Activated naive CD4-positive, alpha-beta T cell treated with anti-CD3 and anti-CD28 coated beads, Interleukin-2, amount 10 ng/mL, durations not matched to agents 7 days and 5 days (primary cell): ENCODE measurements at regions not wholly inside any gene's neighbourhood (a gene's known extent, or its start where the extent isn't known, plus 50 kb on each side); places are given as distances from the start of the nearest gene placed in this dataset.
"Not testable (repeated sequence)": the region's sequence is repeated elsewhere in the genome, so short reads cannot be mapped to it uniquely, and the experiment has no call there.

ENCODE experiments used
- CTCF ChIA-PET: fragments of 350-600 bp; sonication (Branson Sonifier 250); formaldehyde crosslinking; loops from one replicate; lab custom pipeline; 2021; ENCODE audit warnings: antibody characterized with exemption; lab: Charles Lee
- DNase-seq: peaks from one replicate; pipeline ENCODE4 v3.0.0-alpha.2; 2020
- H3K27ac Mint-ChIP-seq: one replicate; pipeline ENCODE4 v1.8.0; 2021; ENCODE audit warnings: mild to moderate bottlenecking, moderate library complexity, mixed read lengths
- H3K27me3 Mint-ChIP-seq: one replicate; pipeline ENCODE4 v1.8.0; 2021; ENCODE audit warnings: mild to moderate bottlenecking, mixed read lengths
- H3K36me3 Mint-ChIP-seq: one replicate; pipeline ENCODE4 v1.8.0; 2021; ENCODE audit warnings: mixed read lengths
- H3K4me1 Mint-ChIP-seq: one replicate; pipeline ENCODE4 v1.8.0; 2021; ENCODE audit warnings: mixed read lengths
- H3K4me3 Mint-ChIP-seq: one replicate; pipeline ENCODE4 v1.8.0; 2021; ENCODE audit warnings: mild to moderate bottlenecking, moderate library complexity, mixed read lengths
- H3K9me3 Mint-ChIP-seq: one replicate; pipeline ENCODE4 v1.8.0; 2021; ENCODE audit warnings: mixed read lengths

GRCh38 chr14:45939572-45939971 lies 686.6 kb upstream of the MIS18BP1 start:
- DNase-seq: no peak
- Mint-ChIP-seq H3K36me3 (no peaks in the 10 kb centered on the region), H3K4me1 (no peaks in the 10 kb centered on the region), H3K27me3 (no peaks in the 10 kb centered on the region), H3K9me3 (peaks cover 3% of the 10 kb centered on the region), H3K4me3 (no peak overlapping the region), H3K27ac (no peak overlapping the region)
- CTCF ChIA-PET: no interaction called here

- DNase-seq, H3K27me3 Mint-ChIP-seq, H3K36me3 Mint-ChIP-seq, H3K4me3 Mint-ChIP-seq, H3K27ac Mint-ChIP-seq, H3K4me1 Mint-ChIP-seq, CTCF ChIA-PET: not testable (repeated sequence)
- peaks cover 12% of the 10 kb centered on the region for H3K9me3 Mint-ChIP-seq
Observed at GRCh38 chr14:45919995-45920394, 667.0 kb upstream of the MIS18BP1 start.

GRCh38 chr14:45916340-45916953 lies 663.4 kb upstream of the MIS18BP1 start:
- H3K4me3 Mint-ChIP-seq: no peak overlapping the region
- no peaks in the 10 kb centered on the region for H3K27me3 Mint-ChIP-seq
- CTCF ChIA-PET: no interaction called here
- H3K9me3 Mint-ChIP-seq: peaks cover 19% of the 10 kb centered on the region
- no peaks in the 10 kb centered on the region for H3K36me3 Mint-ChIP-seq
- no peak for DNase-seq
- no peak overlapping the region for H3K27ac Mint-ChIP-seq
- no peaks in the 10 kb centered on the region for H3K4me1 Mint-ChIP-seq

GRCh38 chr14:45907782-45908181 lies 654.8 kb upstream of the MIS18BP1 start:
- H3K4me1 Mint-ChIP-seq: no peaks in the 10 kb centered on the region

GRCh38 chr14:45906257-45906656 lies 653.3 kb upstream of the MIS18BP1 start:
- Mint-ChIP-seq H3K9me3 (peaks cover 3% of the 10 kb centered on the region), H3K36me3 (no peaks in the 10 kb centered on the region), H3K4me1 (no peaks in the 10 kb centered on the region), H3K4me3 (no peak overlapping the region), H3K27ac (no peak overlapping the region), H3K27me3 (no peaks in the 10 kb centered on the region)
- CTCF ChIA-PET: no interaction called here
- DNase-seq: no peak

More at GRCh38 chr14:45907782-45908181, 654.8 kb upstream of the MIS18BP1 start:
- no peak overlapping the region for H3K27ac Mint-ChIP-seq
- H3K9me3 Mint-ChIP-seq: peaks cover 4% of the 10 kb centered on the region
- H3K4me3 Mint-ChIP-seq: no peak overlapping the region
- H3K27me3 Mint-ChIP-seq: no peaks in the 10 kb centered on the region
- CTCF ChIA-PET: no interaction called here
- H3K36me3 Mint-ChIP-seq: no peaks in the 10 kb centered on the region
- DNase-seq: no peak

GRCh38 chr14:45905672-45906071 lies 652.7 kb upstream of the MIS18BP1 start:
- CTCF ChIA-PET: no interaction called here
- H3K9me3 Mint-ChIP-seq: peaks cover 3% of the 10 kb centered on the region

GRCh38 chr14:45904314-45904713 lies 651.3 kb upstream of the MIS18BP1 start:
- H3K4me3 Mint-ChIP-seq: no peak overlapping the region

More at GRCh38 chr14:45905672-45906071, 652.7 kb upstream of the MIS18BP1 start:
- H3K36me3 Mint-ChIP-seq: no peaks in the 10 kb centered on the region
- no peak overlapping the region for H3K4me3 Mint-ChIP-seq
- H3K4me1 Mint-ChIP-seq: no peaks in the 10 kb centered on the region
- DNase-seq: no peak
- H3K27me3 Mint-ChIP-seq: no peaks in the 10 kb centered on the region
- no peak overlapping the region for H3K27ac Mint-ChIP-seq

GRCh38 chr14:45902241-45902640 lies 649.2 kb upstream of the MIS18BP1 start:
- H3K27me3 Mint-ChIP-seq: no peaks in the 10 kb centered on the region
- H3K9me3 Mint-ChIP-seq: peaks cover 4% of the 10 kb centered on the region
- H3K27ac Mint-ChIP-seq: no peak overlapping the region
- CTCF ChIA-PET: no interaction called here
- no peaks in the 10 kb centered on the region for H3K36me3 Mint-ChIP-seq
- DNase-seq: no peak
- H3K4me1 Mint-ChIP-seq: no peaks in the 10 kb centered on the region
- no peak overlapping the region for H3K4me3 Mint-ChIP-seq

More at GRCh38 chr14:45904314-45904713, 651.3 kb upstream of the MIS18BP1 start:
- no peak for DNase-seq
- H3K9me3 Mint-ChIP-seq: peaks cover 4% of the 10 kb centered on the region
- H3K36me3 Mint-ChIP-seq: no peaks in the 10 kb centered on the region
- CTCF ChIA-PET: no interaction called here
- no peaks in the 10 kb centered on the region for H3K27me3 Mint-ChIP-seq
- no peaks in the 10 kb centered on the region for H3K4me1 Mint-ChIP-seq
- H3K27ac Mint-ChIP-seq: no peak overlapping the region

GRCh38 chr14:45897439-45897838 lies 644.4 kb upstream of the MIS18BP1 start:
- Mint-ChIP-seq H3K27ac (no peak overlapping the region), H3K27me3 (no peaks in the 10 kb centered on the region), H3K4me3 (no peak overlapping the region), H3K9me3 (peaks cover 6% of the 10 kb centered on the region), H3K36me3 (no peaks in the 10 kb centered on the region), H3K4me1 (no peaks in the 10 kb centered on the region)
- no peak for DNase-seq
- CTCF ChIA-PET: no interaction called here

GRCh38 chr14:45893127-45893526 lies 640.1 kb upstream of the MIS18BP1 start:
- Mint-ChIP-seq H3K4me1 (no peaks in the 10 kb centered on the region), H3K4me3 (no peak overlapping the region), H3K27ac (no peak overlapping the region), H3K36me3 (no peaks in the 10 kb centered on the region), H3K27me3 (no peaks in the 10 kb centered on the region), H3K9me3 (peaks cover 14% of the 10 kb centered on the region)
- CTCF ChIA-PET: no interaction called here
- DNase-seq: no peak

GRCh38 chr14:45891417-45892080 lies 638.5 kb upstream of the MIS18BP1 start:
- no peak overlapping the region for H3K27ac Mint-ChIP-seq
- no peaks in the 10 kb centered on the region for H3K36me3 Mint-ChIP-seq
- CTCF ChIA-PET: no interaction called here
- no peaks in the 10 kb centered on the region for H3K4me1 Mint-ChIP-seq
- H3K4me3 Mint-ChIP-seq: no peak overlapping the region
- peaks cover 11% of the 10 kb centered on the region for H3K9me3 Mint-ChIP-seq
- DNase-seq: no peak
- no peaks in the 10 kb centered on the region for H3K27me3 Mint-ChIP-seq

- peaks cover 11% of the 10 kb centered on the region for H3K9me3 Mint-ChIP-seq
- H3K36me3 Mint-ChIP-seq, DNase-seq, CTCF ChIA-PET, H3K4me3 Mint-ChIP-seq, H3K4me1 Mint-ChIP-seq, H3K27me3 Mint-ChIP-seq, H3K27ac Mint-ChIP-seq: not testable (repeated sequence)
Observed at GRCh38 chr14:45888766-45889285, 635.8 kb upstream of the MIS18BP1 start.

GRCh38 chr14:45877981-45878380 lies 625.0 kb upstream of the MIS18BP1 start:
- Mint-ChIP-seq H3K4me3 (no peak overlapping the region), H3K27me3 (no peaks in the 10 kb centered on the region), H3K27ac (no peak overlapping the region), H3K4me1 (no peaks in the 10 kb centered on the region), H3K9me3 (peaks cover 12% of the 10 kb centered on the region), H3K36me3 (no peaks in the 10 kb centered on the region)
- DNase-seq: no peak
- CTCF ChIA-PET: no interaction called here

GRCh38 chr14:45868863-45869262 lies 615.9 kb upstream of the MIS18BP1 start:
- no peak overlapping the region for H3K27ac Mint-ChIP-seq
- peaks cover 29% of the 10 kb centered on the region for H3K9me3 Mint-ChIP-seq
- no peaks in the 10 kb centered on the region for H3K4me1 Mint-ChIP-seq
- H3K27me3 Mint-ChIP-seq: no peaks in the 10 kb centered on the region
- DNase-seq: no peak
- no peak overlapping the region for H3K4me3 Mint-ChIP-seq
- CTCF ChIA-PET: no interaction called here
- no peaks in the 10 kb centered on the region for H3K36me3 Mint-ChIP-seq

GRCh38 chr14:45868377-45868776 lies 615.4 kb upstream of the MIS18BP1 start:
- no peak for DNase-seq
- H3K4me3 Mint-ChIP-seq: no peak overlapping the region
- CTCF ChIA-PET: no interaction called here
- no peaks in the 10 kb centered on the region for H3K4me1 Mint-ChIP-seq
- no peaks in the 10 kb centered on the region for H3K36me3 Mint-ChIP-seq
- H3K27ac Mint-ChIP-seq: no peak overlapping the region
- peaks cover 29% of the 10 kb centered on the region for H3K9me3 Mint-ChIP-seq
- H3K27me3 Mint-ChIP-seq: no peaks in the 10 kb centered on the region
